ENCODE measurements at regions not wholly inside any gene's neighbourhood (a gene's known extent, or its start where the extent isn't known, plus 50 kb on each side); places are given as distances from the start of the nearest gene placed in this dataset.
"Not testable (repeated sequence)": the region's sequence is repeated elsewhere in the genome, so short reads cannot be mapped to it uniquely, and the experiment has no call there.

- intact Hi-C loops (cut with DNase I) = no loop called here
- H3K27me3 ChIP-seq = no peaks in the 10 kb centered on the region
- no peak overlapping the region for H3K27ac ChIP-seq
- no peak for DNase-seq
- H3K4me3 ChIP-seq = no peak overlapping the region
- H3K36me3 ChIP-seq = no peaks in the 10 kb centered on the region
- peak; percentile 39 for TF ChIP-seq CTCF (IDR thresholded peaks at IDR 0.05)
- no peaks in the 10 kb centered on the region for H3K9me3 ChIP-seq
- no peak for ATAC-seq
- H3K4me1 ChIP-seq = no peaks in the 10 kb centered on the region
These were observed 158.4 kb downstream of the TENT5D start for GRCh38 chrX:80578517-80579105.

GRCh38 chrX:80590992-80591391 is 170.7 kb downstream of the TENT5D start:
- H3K4me3 ChIP-seq; DNase-seq; H3K9me3 ChIP-seq; intact Hi-C loops (cut with DNase I); H3K36me3 ChIP-seq; H3K27me3 ChIP-seq; H3K27ac ChIP-seq; ATAC-seq; H3K4me1 ChIP-seq: not testable (repeated sequence)

GRCh38 chrX:80602036-80602860 is 182.0 kb downstream of the TENT5D start:
- H3K36me3 ChIP-seq = no peaks in the 10 kb centered on the region
- ATAC-seq = no peak
- no peaks in the 10 kb centered on the region for H3K9me3 ChIP-seq
- no peak for DNase-seq
- intact Hi-C loops (cut with DNase I) = no loop called here
- no peaks in the 10 kb centered on the region for H3K4me1 ChIP-seq
- no peaks in the 10 kb centered on the region for H3K27me3 ChIP-seq
- no peak overlapping the region for H3K4me3 ChIP-seq
- H3K27ac ChIP-seq = no peak overlapping the region
- TF ChIP-seq CTCF (IDR thresholded peaks at IDR 0.05) = no peak

Data from upper lobe of right lung (tissue), 1 donor.